K562 (cell line): ENCODE measurements at regions not wholly inside any gene's neighbourhood (a gene's known extent, or its start where the extent isn't known, plus 50 kb on each side); places are given as distances from the start of the nearest gene placed in this dataset.

Experiments
- ATAC-seq: fragments of 200-7000 bp; cut with Tn5 transposase; 3 replicates; pipeline ENCODE4 v1.9.1; 2020; ENCODE audit warnings: moderate library complexity
- BruUV-seq: library from RNA; stranded (reverse); fragments of 400-500 nt; replicated peaks from 2 replicates; lab custom pipeline; 2021; lab: Mats Ljungman, UMichigan
- CTCF ChIA-PET: fragments of 300-600 bp; formaldehyde crosslinking; extraction: SDS; loops from one replicate; lab custom pipeline; 2021; ENCODE audit warnings: low intra/inter-chr PET ratio; lab: Yijun Ruan, JAX
- POLR2A ChIA-PET: fragments of 300-600, 350-650 bp; sonication (Branson Sonifier 250); formaldehyde crosslinking; extraction: SDS; loops from one replicate; lab custom pipeline; 2021; ENCODE audit warnings: antibody characterized with exemption, inconsistent platforms; lab: Yijun Ruan, JAX
- DNase-seq, 4 experiments: peaks; one replicate each; pipeline versions ENCODE4 v3.0.0 to v3.0.0-alpha.2; 2011 to 2018; ENCODE audit warnings: low spot score in 3 of 4, mixed read lengths in 3 of 4; ENCODE audit errors: extremely low read depth in 1 of 4
- FAIRE-seq: peaks from 2 replicates; lab custom pipeline; 2011; peaks lifted over from hg19 to GRCh38; lab: Jason Lieb, UNC
- H2AFZ ChIP-seq: 2 replicates; pipeline ENCODE4 v1.6.0; 2011; ENCODE audit warnings: low read depth, low read length, control low read depth, inconsistent platforms
- H3K27ac ChIP-seq: fragments of 200-600 bp; 3 replicates; pipeline ENCODE4 v1.8.0; 2011; ENCODE audit warnings: low read depth, mild to moderate bottlenecking, control low read depth, inconsistent platforms, low read length, moderate library complexity, mixed read lengths; ENCODE audit errors: extremely low read depth
- H3K27me3 ChIP-seq, 2 experiments: fragments of 300-600 bp in 1 of 2; 2 replicates in 1 of 2; 3 replicates in 1 of 2; pipeline versions ENCODE4 v1.6.0 to v1.8.0; 2011; ENCODE audit warnings: inconsistent platforms in 2 of 2, low read length in 2 of 2, mild to moderate bottlenecking in 1 of 2, mixed read lengths in 1 of 2, moderate library complexity in 1 of 2; ENCODE audit not compliant: control insufficient read depth in 2 of 2, insufficient read depth in 2 of 2
- H3K36me3 ChIP-seq: fragments of 300-600 bp; 3 replicates; pipeline ENCODE4 v1.8.0; 2011; ENCODE audit warnings: mild to moderate bottlenecking, low read length, inconsistent platforms; ENCODE audit not compliant: control insufficient read depth, insufficient read depth
- H3K4me1 ChIP-seq, 2 experiments: fragments of 200-600 bp in 1 of 2; replicated peaks in 1 of 2; 2 replicates in 1 of 2; 3 replicates in 1 of 2; pipeline versions ENCODE4 v1.5.1 to v1.8.0; 2011; ENCODE audit warnings: inconsistent platforms in 2 of 2, low read length in 2 of 2, mild to moderate bottlenecking in 1 of 2, mixed read lengths in 1 of 2, moderate library complexity in 1 of 2; ENCODE audit not compliant: control insufficient read depth in 2 of 2, insufficient read depth in 2 of 2
- H3K4me2 ChIP-seq: 2 replicates; pipeline ENCODE4 v1.6.1; 2011; ENCODE audit warnings: low read length, control low read depth, inconsistent platforms, mixed read lengths; ENCODE audit not compliant: insufficient read depth
- H3K4me3 ChIP-seq: fragments of 200-600 bp; sonication (generic), shearing (Covaris generic); 2 replicates; pipeline ENCODE4 v1.5.1; 2016; ENCODE audit warnings: control low read depth, inconsistent platforms
- H3K79me2 ChIP-seq: fragments of 200-600 bp; 3 replicates; pipeline ENCODE4 v1.8.0; 2011; ENCODE audit warnings: low read length, inconsistent platforms; ENCODE audit not compliant: control insufficient read depth, insufficient read depth
- H3K9ac ChIP-seq, 2 experiments: 2 replicates each; pipeline versions ENCODE4 v1.6.0 to v1.6.1; 2011; ENCODE audit warnings: low read depth in 2 of 2, low read length in 2 of 2, control low read depth in 1 of 2, inconsistent platforms in 1 of 2, mild to moderate bottlenecking in 1 of 2, mixed read lengths in 1 of 2; ENCODE audit not compliant: insufficient read depth in 1 of 2
- H3K9me1 ChIP-seq: one replicate; pipeline ENCODE4 v1.6.0; 2011; ENCODE audit warnings: inconsistent platforms, mild to moderate bottlenecking, low read length, moderate library complexity; ENCODE audit not compliant: control insufficient read depth, insufficient read depth
- H3K9me3 ChIP-seq: replicated peaks from 2 replicates; pipeline ENCODE4 v1.5.1; 2011; ENCODE audit warnings: low read depth, low read length, inconsistent platforms; ENCODE audit not compliant: control insufficient read depth, insufficient read depth
- H4K20me1 ChIP-seq: replicated peaks from 2 replicates; pipeline ENCODE4 v1.6.1; 2011; ENCODE audit warnings: low read length, inconsistent platforms, mixed read lengths; ENCODE audit not compliant: control insufficient read depth, insufficient read depth
- FIP1L1 ChIP-seq: fragments of 200-400 bp; formaldehyde crosslinking; IDR thresholded peaks from 2 replicates; pipeline ENCODE4 v1.6.1; 2018; ENCODE audit warnings: mild to moderate bottlenecking, low read depth, low read length; ENCODE audit not compliant: poor library complexity, severe bottlenecking
- KAT2B ChIP-seq: IDR thresholded peaks from one replicate; pipeline ENCODE4 v1.6.1; 2012; ENCODE audit warnings: low read depth, mild to moderate bottlenecking, control low read depth, inconsistent platforms, low read length, moderate library complexity
- MECOM ChIP-seq: fragments of 250-450 bp; sonication (Bioruptor Pico); IDR thresholded peaks from 2 replicates; pipeline ENCODE4 v1.8.0; 2022; ENCODE audit warnings: inconsistent platforms
- NBN ChIP-seq: fragments of 450-650 bp; IDR thresholded peaks from 2 replicates; pipeline ENCODE4 v1.6.1; 2016; ENCODE audit warnings: low read depth, mild to moderate bottlenecking
- POLR3G ChIP-seq: IDR thresholded peaks from 2 replicates; pipeline ENCODE4 v1.6.1; 2011; ENCODE audit not compliant: insufficient read length, insufficient replicate concordance; ENCODE audit errors: extremely low read depth
- RBFOX2 ChIP-seq: fragments of 200-400 bp; formaldehyde crosslinking; IDR thresholded peaks from 2 replicates; pipeline ENCODE4 v1.6.1; 2017; ENCODE audit warnings: low read depth, mild to moderate bottlenecking, low read length, moderate library complexity
- SP1 ChIP-seq: sonication (generic); formaldehyde crosslinking; IDR thresholded peaks from 2 replicates; pipeline ENCODE4 v1.8.1; 2022; ENCODE audit warnings: mild to moderate bottlenecking, missing genetic modification reagents
- TAL1 ChIP-seq: fragments of 450-650 bp; IDR thresholded peaks from 2 replicates; pipeline ENCODE4 v1.6.1; 2016; ENCODE audit warnings: mild to moderate bottlenecking
- ZNF586 ChIP-seq: fragments of 450-650 bp; formaldehyde crosslinking; conservative IDR thresholded peaks from 2 replicates; pipeline ENCODE4 v1.4.0; 2020; ENCODE audit warnings: mild to moderate bottlenecking, moderate library complexity
- WGBS: fragments of 100-300 bp; shearing (Covaris generic); methylation state at CpG from one replicate; pipeline ENCODE4 v1.1.6; 2016; ENCODE audit warnings: low coverage, mixed read lengths; ENCODE audit not compliant: insufficient coverage; ENCODE audit errors: missing lambda C conversion rate; 5-methylcytosine and 5-hydroxymethylcytosine counted together
- in situ Hi-C: fragments of 300-500 bp; cut with MboI; formaldehyde crosslinking; loops from 4 replicates; pipeline ENCODE4 v1.15.0; 2018; ENCODE audit warnings: inconsistent platforms, mixed read lengths
- intact Hi-C: fragments of 100-400 bp; cut with micrococcal nuclease; formaldehyde crosslinking; loops from 2 replicates; pipeline ENCODE4 v1.14.2; 2022
- TF ChIP-seq, protein P1 (sequence below): fragments of 250-450 bp; sonication (Bioruptor Pico); IDR thresholded peaks from 2 replicates; pipeline ENCODE4 v1.4.0; 2020; ENCODE audit warnings: mild to moderate bottlenecking, moderate library complexity
- TF ChIP-seq, protein P2 (sequence below): fragments of 250-450 bp; sonication (Bioruptor Pico); IDR thresholded peaks from 2 replicates; pipeline ENCODE4 v1.5.0; 2021; ENCODE audit warnings: mild to moderate bottlenecking, borderline replicate concordance
- TF ChIP-seq, protein P3 (sequence below), 2 experiments: fragments of 450-650 bp; IDR thresholded peaks; 2 replicates each; pipeline ENCODE4 v1.6.1; 2016
- TF ChIP-seq, protein P4 (sequence below): sonication (generic); formaldehyde crosslinking; IDR thresholded peaks from 2 replicates; pipeline ENCODE4 v1.8.1; 2023; ENCODE audit warnings: mild to moderate bottlenecking, missing genetic modification reagents

DNA sequence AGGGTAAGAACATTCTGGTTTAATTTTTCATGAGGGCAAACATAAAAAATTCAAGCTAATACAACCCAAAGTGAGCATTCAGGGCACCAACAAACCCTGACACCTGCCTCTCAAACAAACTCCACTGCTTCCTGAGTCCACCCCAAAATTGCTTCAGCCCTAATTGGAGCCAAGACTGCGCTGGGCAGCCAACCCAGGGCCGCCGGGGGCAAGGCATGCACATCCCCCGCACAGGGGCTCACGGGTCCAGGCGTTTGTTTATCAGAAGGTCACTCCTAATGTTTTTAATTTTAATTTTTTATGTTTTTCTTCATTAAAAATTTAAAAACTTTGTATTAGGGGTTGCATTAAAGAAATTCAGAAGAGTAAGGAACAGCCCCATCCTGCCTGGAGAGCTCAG, 459.1 kb upstream of the CDH4 start (continued):
- TF ChIP-seq, protein P1, sequence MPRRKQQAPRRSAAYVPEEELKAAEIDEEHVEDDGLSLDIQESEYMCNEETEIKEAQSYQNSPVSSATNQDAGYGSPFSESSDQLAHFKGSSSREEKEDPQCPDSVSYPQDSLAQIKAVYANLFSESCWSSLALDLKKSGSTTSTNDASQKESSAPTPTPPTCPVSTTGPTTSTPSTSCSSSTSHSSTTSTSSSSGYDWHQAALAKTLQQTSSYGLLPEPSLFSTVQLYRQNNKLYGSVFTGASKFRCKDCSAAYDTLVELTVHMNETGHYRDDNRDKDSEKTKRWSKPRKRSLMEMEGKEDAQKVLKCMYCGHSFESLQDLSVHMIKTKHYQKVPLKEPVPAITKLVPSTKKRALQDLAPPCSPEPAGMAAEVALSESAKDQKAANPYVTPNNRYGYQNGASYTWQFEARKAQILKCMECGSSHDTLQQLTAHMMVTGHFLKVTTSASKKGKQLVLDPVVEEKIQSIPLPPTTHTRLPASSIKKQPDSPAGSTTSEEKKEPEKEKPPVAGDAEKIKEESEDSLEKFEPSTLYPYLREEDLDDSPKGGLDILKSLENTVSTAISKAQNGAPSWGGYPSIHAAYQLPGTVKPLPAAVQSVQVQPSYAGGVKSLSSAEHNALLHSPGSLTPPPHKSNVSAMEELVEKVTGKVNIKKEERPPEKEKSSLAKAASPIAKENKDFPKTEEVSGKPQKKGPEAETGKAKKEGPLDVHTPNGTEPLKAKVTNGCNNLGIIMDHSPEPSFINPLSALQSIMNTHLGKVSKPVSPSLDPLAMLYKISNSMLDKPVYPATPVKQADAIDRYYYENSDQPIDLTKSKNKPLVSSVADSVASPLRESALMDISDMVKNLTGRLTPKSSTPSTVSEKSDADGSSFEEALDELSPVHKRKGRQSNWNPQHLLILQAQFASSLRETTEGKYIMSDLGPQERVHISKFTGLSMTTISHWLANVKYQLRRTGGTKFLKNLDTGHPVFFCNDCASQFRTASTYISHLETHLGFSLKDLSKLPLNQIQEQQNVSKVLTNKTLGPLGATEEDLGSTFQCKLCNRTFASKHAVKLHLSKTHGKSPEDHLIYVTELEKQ (CRISPR knock-in tag), result no peak
- no peak for TF ChIP-seq MECOM (CRISPR knock-in tag)

DNA sequence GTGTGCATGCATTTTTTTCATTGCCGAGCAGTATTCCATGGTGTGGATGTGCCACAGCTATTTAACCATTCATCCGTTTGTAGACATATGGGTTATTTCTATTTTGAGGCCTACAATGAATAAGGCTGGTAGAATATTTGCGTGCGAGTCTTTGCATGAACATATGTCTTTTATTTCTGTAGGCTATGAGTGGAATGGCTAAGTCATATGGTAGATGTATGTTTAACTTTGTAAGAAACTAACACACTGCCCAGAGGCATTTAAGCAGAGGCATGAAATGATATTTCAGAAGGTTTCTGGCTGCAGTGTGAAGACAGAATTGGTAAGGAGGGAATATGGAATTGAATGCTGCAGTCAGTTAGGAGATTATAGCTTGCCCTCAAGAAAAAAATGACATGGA, 457.4 kb upstream of the CDH4 start:
- Histone ChIP-seq H3K9me1 (no peaks in the 10 kb centered on the region), H3K36me3 (no peaks in the 10 kb centered on the region), H3K79me2 (no peaks in the 10 kb centered on the region), H2AFZ (no peak overlapping the region), H3K27ac (no peak overlapping the region), H3K4me2 (no peak overlapping the region), H3K9me3 (no peaks in the 10 kb centered on the region), H3K4me1 (no peaks in the 10 kb centered on the region), H3K4me3 (no peak overlapping the region), H4K20me1 (no peaks in the 10 kb centered on the region), H3K9ac (no peak overlapping the region), H3K27me3 (peaks cover 0 to 9% of the 10 kb centered on the region in 2 experiments; a peak in 1 of 5 replicates)
- intact Hi-C loops (no loop called here), in situ Hi-C loops (no loop called here)
- BruUV-seq, result no TSS peak
- ChIA-PET POLR2A (no interaction called here), CTCF (no interaction called here)
- DNase-seq (no peak), ATAC-seq (no peak), FAIRE-seq (no peak)
- WGBS, result 2% methylated on average over 4 of the region's 4 CpGs
- TF ChIP-seq TAL1 (no peak), RBFOX2 (no peak), FIP1L1 (no peak), SP1 (CRISPR knock-in tag) (no peak), ZNF586 (CRISPR knock-in tag) (no peak), POLR3G (no peak), NBN (no peak), KAT2B (no peak)
- TF ChIP-seq, protein P2, sequence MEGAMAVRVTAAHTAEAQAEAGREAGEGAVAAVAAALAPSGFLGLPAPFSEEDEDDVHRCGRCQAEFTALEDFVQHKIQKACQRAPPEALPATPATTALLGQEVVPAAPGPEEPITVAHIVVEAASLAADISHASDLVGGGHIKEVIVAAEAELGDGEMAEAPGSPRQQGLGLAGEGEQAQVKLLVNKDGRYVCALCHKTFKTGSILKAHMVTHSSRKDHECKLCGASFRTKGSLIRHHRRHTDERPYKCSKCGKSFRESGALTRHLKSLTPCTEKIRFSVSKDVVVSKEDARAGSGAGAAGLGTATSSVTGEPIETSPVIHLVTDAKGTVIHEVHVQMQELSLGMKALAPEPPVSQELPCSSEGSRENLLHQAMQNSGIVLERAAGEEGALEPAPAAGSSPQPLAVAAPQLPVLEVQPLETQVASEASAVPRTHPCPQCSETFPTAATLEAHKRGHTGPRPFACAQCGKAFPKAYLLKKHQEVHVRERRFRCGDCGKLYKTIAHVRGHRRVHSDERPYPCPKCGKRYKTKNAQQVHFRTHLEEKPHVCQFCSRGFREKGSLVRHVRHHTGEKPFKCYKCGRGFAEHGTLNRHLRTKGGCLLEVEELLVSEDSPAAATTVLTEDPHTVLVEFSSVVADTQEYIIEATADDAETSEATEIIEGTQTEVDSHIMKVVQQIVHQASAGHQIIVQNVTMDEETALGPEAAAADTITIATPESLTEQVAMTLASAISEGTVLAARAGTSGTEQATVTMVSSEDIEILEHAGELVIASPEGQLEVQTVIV (CRISPR knock-in tag), result no peak
- TF ChIP-seq, protein P3, sequence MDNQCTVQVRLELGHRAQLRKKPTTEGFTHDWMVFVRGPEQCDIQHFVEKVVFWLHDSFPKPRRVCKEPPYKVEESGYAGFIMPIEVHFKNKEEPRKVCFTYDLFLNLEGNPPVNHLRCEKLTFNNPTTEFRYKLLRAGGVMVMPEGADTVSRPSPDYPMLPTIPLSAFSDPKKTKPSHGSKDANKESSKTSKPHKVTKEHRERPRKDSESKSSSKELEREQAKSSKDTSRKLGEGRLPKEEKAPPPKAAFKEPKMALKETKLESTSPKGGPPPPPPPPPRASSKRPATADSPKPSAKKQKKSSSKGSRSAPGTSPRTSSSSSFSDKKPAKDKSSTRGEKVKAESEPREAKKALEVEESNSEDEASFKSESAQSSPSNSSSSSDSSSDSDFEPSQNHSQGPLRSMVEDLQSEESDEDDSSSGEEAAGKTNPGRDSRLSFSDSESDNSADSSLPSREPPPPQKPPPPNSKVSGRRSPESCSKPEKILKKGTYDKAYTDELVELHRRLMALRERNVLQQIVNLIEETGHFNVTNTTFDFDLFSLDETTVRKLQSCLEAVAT (IDR thresholded peaks at IDR 0.05), result no peak
- TF ChIP-seq, protein P4, sequence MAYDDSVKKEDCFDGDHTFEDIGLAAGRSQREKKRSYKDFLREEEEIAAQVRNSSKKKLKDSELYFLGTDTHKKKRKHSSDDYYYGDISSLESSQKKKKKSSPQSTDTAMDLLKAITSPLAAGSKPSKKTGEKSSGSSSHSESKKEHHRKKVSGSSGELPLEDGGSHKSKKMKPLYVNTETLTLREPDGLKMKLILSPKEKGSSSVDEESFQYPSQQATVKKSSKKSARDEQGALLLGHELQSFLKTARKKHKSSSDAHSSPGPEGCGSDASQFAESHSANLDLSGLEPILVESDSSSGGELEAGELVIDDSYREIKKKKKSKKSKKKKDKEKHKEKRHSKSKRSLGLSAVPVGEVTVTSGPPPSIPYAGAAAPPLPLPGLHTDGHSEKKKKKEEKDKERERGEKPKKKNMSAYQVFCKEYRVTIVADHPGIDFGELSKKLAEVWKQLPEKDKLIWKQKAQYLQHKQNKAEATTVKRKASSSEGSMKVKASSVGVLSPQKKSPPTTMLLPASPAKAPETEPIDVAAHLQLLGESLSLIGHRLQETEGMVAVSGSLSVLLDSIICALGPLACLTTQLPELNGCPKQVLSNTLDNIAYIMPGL (CRISPR knock-in tag), result no peak
